SU-DHL-6 (cell line): ENCODE measurements at regions not wholly inside any gene's neighbourhood (a gene's known extent, or its start where the extent isn't known, plus 50 kb on each side); places are given as distances from the start of the nearest gene placed in this dataset.

Source experiments
- CTCF ChIP-seq: fragments of 200-600 bp; sonication (generic); IDR thresholded peaks from one replicate; pipeline ENCODE4 v1.5.1; 2017; ENCODE audit warnings: antibody characterized with exemption, mild to moderate bottlenecking, low read length, moderate library complexity; ENCODE audit not compliant: insufficient read depth, poor library complexity, severe bottlenecking
- EZH2phosphoT487 ChIP-seq: fragments of 200-600 bp; sonication (generic), shearing (Covaris generic); conservative IDR thresholded peaks from 2 replicates; pipeline ENCODE4 v1.6.1; 2018; ENCODE audit warnings: mild to moderate bottlenecking, antibody characterized with exemption, low read length, moderate library complexity, mixed read lengths

DNA sequence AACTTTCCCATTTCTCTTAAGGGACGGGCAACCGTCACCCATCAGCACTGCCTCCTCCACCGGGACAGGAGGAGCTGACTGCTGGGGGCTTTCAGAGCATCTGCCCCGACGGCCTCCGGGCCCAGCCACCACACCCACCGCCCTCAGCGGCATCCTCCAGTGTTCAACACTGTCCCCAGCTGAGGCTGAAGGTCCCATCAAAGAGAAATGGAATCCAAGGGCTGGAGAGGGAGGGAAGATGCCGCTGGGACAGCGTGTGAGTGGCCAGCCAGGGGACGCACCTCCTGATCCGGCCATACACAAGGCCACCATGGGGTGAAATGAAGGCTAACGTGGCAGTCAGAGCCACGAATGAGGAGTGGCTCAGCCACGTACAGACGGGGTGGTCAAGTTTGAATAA is 153.6 kb upstream of the PPP2R2D start:
- TF ChIP-seq CTCF: no peak
- TF ChIP-seq EZH2phosphoT487: no peak
